ENCODE measurements at regions not wholly inside any gene's neighbourhood (a gene's known extent, or its start where the extent isn't known, plus 50 kb on each side); places are given as distances from the start of the nearest gene placed in this dataset.

DNA sequence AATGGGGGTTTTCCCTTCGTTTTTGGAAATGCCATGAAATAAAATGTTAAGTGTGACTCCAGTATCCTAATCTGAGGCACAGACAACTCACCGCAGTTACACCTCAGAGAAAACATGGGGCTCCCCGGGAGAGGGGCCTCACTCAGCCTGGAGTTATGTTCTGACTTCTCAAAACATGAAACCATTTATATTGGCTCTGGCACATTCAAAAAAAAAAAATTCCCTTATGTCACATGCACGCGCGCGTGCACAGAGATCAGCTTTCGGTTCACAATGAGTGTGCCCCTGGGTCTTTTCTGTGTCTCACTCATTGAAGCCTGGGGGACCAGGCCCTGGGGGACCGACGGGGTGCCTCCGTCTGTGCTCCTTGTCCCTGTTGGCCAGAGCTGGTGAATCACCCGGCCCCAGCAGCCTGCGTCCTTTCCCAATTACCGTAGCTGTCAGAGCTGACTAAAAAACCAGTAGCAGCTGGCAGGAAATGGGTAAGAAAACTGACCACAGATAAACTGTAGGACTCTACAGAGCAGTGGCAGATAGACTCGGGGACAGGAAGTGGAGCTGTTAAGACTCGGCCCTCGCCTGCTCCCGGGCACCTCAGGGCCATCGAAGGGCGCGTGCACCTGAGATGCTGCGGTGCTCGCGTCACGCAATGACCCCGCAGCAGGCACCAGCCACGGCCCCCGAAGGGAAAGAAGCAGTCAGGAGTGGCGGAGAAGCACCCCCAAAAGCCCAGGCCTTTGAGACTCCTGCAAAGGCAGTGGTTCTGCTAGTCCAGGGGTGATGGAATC is 138.3 kb upstream of the ID2 start:
- TF ChIP-seq TAF1 (IDR thresholded peaks at IDR 0.05; ENCODE audit: low read depth) (no peak), TEAD4 (IDR thresholded peaks at IDR 0.05) (no peak), CEBPB (IDR thresholded peaks at IDR 0.05) (no peak), CREB1 (IDR thresholded peaks at IDR 0.05; ENCODE audit: low read depth) (no peak), NFIC (IDR thresholded peaks at IDR 0.05) (no peak), FOXM1 (IDR thresholded peaks at IDR 0.05; ENCODE audit: borderline replicate concordance, low read depth) (no peak), ZBTB7A (IDR thresholded peaks at IDR 0.05; ENCODE audit: low read depth) (no peak), YY1 (IDR thresholded peaks at IDR 0.05; ENCODE audit: low read depth) (no peak), RAD21 (IDR thresholded peaks at IDR 0.05; ENCODE audit: low read depth) (no peak), TCF12 (IDR thresholded peaks at IDR 0.05; ENCODE audit: low read depth) (no peak)
- TF ChIP-seq, protein P1, sequence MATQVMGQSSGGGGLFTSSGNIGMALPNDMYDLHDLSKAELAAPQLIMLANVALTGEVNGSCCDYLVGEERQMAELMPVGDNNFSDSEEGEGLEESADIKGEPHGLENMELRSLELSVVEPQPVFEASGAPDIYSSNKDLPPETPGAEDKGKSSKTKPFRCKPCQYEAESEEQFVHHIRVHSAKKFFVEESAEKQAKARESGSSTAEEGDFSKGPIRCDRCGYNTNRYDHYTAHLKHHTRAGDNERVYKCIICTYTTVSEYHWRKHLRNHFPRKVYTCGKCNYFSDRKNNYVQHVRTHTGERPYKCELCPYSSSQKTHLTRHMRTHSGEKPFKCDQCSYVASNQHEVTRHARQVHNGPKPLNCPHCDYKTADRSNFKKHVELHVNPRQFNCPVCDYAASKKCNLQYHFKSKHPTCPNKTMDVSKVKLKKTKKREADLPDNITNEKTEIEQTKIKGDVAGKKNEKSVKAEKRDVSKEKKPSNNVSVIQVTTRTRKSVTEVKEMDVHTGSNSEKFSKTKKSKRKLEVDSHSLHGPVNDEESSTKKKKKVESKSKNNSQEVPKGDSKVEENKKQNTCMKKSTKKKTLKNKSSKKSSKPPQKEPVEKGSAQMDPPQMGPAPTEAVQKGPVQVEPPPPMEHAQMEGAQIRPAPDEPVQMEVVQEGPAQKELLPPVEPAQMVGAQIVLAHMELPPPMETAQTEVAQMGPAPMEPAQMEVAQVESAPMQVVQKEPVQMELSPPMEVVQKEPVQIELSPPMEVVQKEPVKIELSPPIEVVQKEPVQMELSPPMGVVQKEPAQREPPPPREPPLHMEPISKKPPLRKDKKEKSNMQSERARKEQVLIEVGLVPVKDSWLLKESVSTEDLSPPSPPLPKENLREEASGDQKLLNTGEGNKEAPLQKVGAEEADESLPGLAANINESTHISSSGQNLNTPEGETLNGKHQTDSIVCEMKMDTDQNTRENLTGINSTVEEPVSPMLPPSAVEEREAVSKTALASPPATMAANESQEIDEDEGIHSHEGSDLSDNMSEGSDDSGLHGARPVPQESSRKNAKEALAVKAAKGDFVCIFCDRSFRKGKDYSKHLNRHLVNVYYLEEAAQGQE (IDR thresholded peaks at IDR 0.05; ENCODE audit: low read depth), result no peak
- TF ChIP-seq, protein P2, sequence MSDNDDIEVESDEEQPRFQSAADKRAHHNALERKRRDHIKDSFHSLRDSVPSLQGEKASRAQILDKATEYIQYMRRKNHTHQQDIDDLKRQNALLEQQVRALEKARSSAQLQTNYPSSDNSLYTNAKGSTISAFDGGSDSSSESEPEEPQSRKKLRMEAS (IDR thresholded peaks at IDR 0.05), result no peak
- TF ChIP-seq, protein P3, sequence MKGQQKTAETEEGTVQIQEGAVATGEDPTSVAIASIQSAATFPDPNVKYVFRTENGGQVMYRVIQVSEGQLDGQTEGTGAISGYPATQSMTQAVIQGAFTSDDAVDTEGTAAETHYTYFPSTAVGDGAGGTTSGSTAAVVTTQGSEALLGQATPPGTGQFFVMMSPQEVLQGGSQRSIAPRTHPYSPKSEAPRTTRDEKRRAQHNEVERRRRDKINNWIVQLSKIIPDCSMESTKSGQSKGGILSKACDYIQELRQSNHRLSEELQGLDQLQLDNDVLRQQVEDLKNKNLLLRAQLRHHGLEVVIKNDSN (IDR thresholded peaks at IDR 0.05), result no peak

DNA sequence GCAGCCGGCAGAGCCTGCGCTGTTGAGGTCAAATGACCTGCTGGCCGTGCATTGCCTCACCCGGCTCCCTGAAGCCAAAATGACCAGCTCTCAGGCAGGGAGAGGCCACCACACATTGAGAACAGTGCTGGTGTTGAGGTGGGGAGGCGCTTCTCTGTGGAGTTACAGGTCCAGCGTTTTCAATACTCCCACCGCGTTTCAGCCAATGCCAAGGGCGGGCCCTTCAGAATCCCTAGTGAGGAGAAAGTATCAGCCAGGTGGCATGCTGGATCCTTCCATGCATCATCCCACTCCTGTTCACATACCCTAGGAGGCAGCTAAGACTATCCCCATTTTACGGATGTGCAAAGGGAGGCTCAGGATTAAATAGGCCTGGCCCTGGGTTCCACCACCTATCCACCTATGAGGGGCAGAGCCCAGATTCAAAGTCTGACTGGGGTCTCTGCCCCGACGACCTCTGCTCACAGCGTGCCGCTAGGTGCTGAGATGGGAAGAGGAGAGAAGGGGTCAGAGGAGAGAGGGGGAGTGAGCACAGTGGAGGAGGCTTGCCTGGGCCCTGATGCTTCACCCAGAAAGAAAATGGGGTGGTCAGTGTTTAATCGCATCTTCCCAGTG is 137.6 kb upstream of the ID2 start:
- TF ChIP-seq FOXM1 (IDR thresholded peaks at IDR 0.05; ENCODE audit: borderline replicate concordance, low read depth) (no peak), TEAD4 (IDR thresholded peaks at IDR 0.05) (no peak), YY1 (IDR thresholded peaks at IDR 0.05; ENCODE audit: low read depth) (no peak), CREB1 (IDR thresholded peaks at IDR 0.05; ENCODE audit: low read depth) (no peak), TCF12 (IDR thresholded peaks at IDR 0.05; ENCODE audit: low read depth) (no peak), ZBTB7A (IDR thresholded peaks at IDR 0.05; ENCODE audit: low read depth) (no peak), TAF1 (IDR thresholded peaks at IDR 0.05; ENCODE audit: low read depth) (no peak), RAD21 (IDR thresholded peaks at IDR 0.05; ENCODE audit: low read depth) (no peak), CEBPB (IDR thresholded peaks at IDR 0.05) (no peak), EGR1 (IDR thresholded peaks at IDR 0.05) (no peak), NFIC (IDR thresholded peaks at IDR 0.05) (no peak), EP300 (IDR thresholded peaks at IDR 0.05; ENCODE audit: borderline replicate concordance) (no peak)
- TF ChIP-seq, protein P3 (IDR thresholded peaks at IDR 0.05), result no peak
- TF ChIP-seq, protein P1 (IDR thresholded peaks at IDR 0.05; ENCODE audit: low read depth), result no peak
- TF ChIP-seq, protein P2 (IDR thresholded peaks at IDR 0.05), result no peak

DNA sequence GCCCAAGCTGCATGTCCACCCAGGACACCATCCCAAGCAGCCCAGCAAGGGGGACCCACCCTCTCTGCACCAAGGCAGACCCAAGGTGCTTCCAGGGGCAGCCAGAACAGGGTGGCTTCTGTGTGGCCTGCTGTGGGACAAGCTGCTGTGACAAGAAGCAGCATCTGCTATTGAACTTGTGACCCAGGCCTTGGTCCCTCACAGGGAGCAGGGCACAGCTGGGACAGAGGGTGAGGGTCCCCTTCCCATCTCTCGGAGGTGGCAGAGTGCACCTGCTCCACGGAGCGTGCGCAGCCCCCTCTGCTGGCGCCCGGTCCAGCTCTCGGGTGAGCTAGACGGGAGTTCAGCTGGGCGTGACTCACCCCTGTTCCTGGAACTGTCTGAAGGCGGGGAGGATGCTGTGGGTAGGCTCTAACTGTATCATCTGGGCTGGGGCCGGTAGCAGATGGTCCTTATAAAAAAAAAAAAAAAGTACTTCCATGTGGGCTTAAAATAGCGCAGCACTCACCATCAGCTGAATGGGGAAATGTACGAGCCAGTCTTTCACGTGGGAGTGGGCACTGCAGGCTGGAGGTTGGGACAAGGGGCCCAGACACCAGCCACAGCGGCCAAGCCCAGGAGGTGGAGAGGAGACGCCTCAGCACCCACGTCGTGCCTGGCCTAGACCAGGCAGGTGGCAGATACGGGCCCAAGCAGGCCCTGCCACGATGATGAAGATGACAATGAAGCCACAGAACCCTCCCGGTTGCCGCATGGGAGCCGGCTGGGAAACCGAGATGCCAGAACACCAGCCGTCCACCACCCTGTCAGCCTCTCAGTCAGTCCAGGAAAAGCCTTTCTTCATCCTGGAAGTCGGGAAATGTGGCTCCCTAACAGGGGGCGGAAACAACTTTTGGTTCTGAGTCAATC is 136.8 kb upstream of the ID2 start:
- TF ChIP-seq CEBPB (IDR thresholded peaks at IDR 0.05), result no peak
- TF ChIP-seq RAD21 (IDR thresholded peaks at IDR 0.05; ENCODE audit: low read depth), result no peak
- TF ChIP-seq FOXM1 (IDR thresholded peaks at IDR 0.05; ENCODE audit: borderline replicate concordance, low read depth), result no peak
- TF ChIP-seq NFIC (IDR thresholded peaks at IDR 0.05), result no peak
- TF ChIP-seq ZBTB7A (IDR thresholded peaks at IDR 0.05; ENCODE audit: low read depth), result no peak
- TF ChIP-seq, protein P3 (IDR thresholded peaks at IDR 0.05), result no peak
- TF ChIP-seq, protein P1 (IDR thresholded peaks at IDR 0.05; ENCODE audit: low read depth), result no peak
- TF ChIP-seq YY1 (IDR thresholded peaks at IDR 0.05; ENCODE audit: low read depth), result no peak
- no peak for TF ChIP-seq TCF12 (IDR thresholded peaks at IDR 0.05; ENCODE audit: low read depth)
- no peak for TF ChIP-seq CREB1 (IDR thresholded peaks at IDR 0.05; ENCODE audit: low read depth)
- no peak for TF ChIP-seq EGR1 (IDR thresholded peaks at IDR 0.05)
- no peak for TF ChIP-seq TEAD4 (IDR thresholded peaks at IDR 0.05)
- no peak for TF ChIP-seq EP300 (IDR thresholded peaks at IDR 0.05; ENCODE audit: borderline replicate concordance)
- TF ChIP-seq TAF1 (IDR thresholded peaks at IDR 0.05; ENCODE audit: low read depth), result no peak
- TF ChIP-seq, protein P2 (IDR thresholded peaks at IDR 0.05), result no peak
